ENCODE measurements at regions not wholly inside any gene's neighbourhood (a gene's known extent, or its start where the extent isn't known, plus 50 kb on each side); places are given as distances from the start of the nearest gene placed in this dataset.

- Histone ChIP-seq H3K9me3 (ENCODE audit: insufficient read depth, low read length, severe bottlenecking) (no peaks in the 10 kb centered on the region), H4K20me1 (ENCODE audit: insufficient read depth, low read length) (no peaks in the 10 kb centered on the region), H3K9ac (ENCODE audit: low read depth, low read length) (no peak overlapping the region), H3K4me3 (ENCODE audit: low read depth in 1 of 2, low read length in 2 of 2) (no peak overlapping the region), H3K79me2 (ENCODE audit: insufficient read depth, low read length) (no peaks in the 10 kb centered on the region), H3K4me2 (ENCODE audit: insufficient read depth, low read length) (no peak overlapping the region), H3K27me3 (ENCODE audit: insufficient read depth, low read length, poor library complexity) (no peaks in the 10 kb centered on the region), H2AFZ (ENCODE audit: low read depth, low read length) (no peak overlapping the region), H3K36me3 (ENCODE audit: insufficient read depth, low read length) (no peaks in the 10 kb centered on the region), H3K27ac (ENCODE audit: low read length) (no peak overlapping the region), H3K4me1 (ENCODE audit: insufficient read depth, low read length) (peaks cover 14% of the 10 kb centered on the region)
- ATAC-seq (ENCODE audit: insufficient read depth, low read depth): no peak
- DNase-seq: no peak
- TF ChIP-seq EZH2 (IDR thresholded peaks at IDR 0.05; ENCODE audit: borderline replicate concordance, low read depth, low read length, severe bottlenecking) (no peak), CTCF (IDR thresholded peaks at IDR 0.05; ENCODE audit: borderline replicate concordance, extremely low read depth, low read length, poor library complexity, severe bottlenecking) (no peak)
Measured at GRCh38 chr1:91123319-91123718, 101.5 kb upstream of the ZNF644 start.

GRCh38 chr1:91122106-91122717 is 100.4 kb upstream of the ZNF644 start:
- no peak overlapping the region for H3K4me3 ChIP-seq (ENCODE audit: low read depth in 1 of 2, low read length in 2 of 2)
- TF ChIP-seq EZH2 (IDR thresholded peaks at IDR 0.05; ENCODE audit: borderline replicate concordance, low read depth, low read length, severe bottlenecking): no peak
- TF ChIP-seq CTCF (IDR thresholded peaks at IDR 0.05; ENCODE audit: borderline replicate concordance, extremely low read depth, low read length, poor library complexity, severe bottlenecking): no peak
- no peaks in the 10 kb centered on the region for H3K36me3 ChIP-seq (ENCODE audit: insufficient read depth, low read length)
- DNase-seq (no peak), ATAC-seq (ENCODE audit: insufficient read depth, low read depth) (no peak)
- no peak overlapping the region for H3K4me2 ChIP-seq (ENCODE audit: insufficient read depth, low read length)
- H3K9me3 ChIP-seq (ENCODE audit: insufficient read depth, low read length, severe bottlenecking): no peaks in the 10 kb centered on the region
- H2AFZ ChIP-seq (ENCODE audit: low read depth, low read length): no peak overlapping the region
- no peaks in the 10 kb centered on the region for H3K79me2 ChIP-seq (ENCODE audit: insufficient read depth, low read length)
- H3K27ac ChIP-seq (ENCODE audit: low read length): no peak overlapping the region
- H4K20me1 ChIP-seq (ENCODE audit: insufficient read depth, low read length): no peaks in the 10 kb centered on the region
- no peak overlapping the region for H3K9ac ChIP-seq (ENCODE audit: low read depth, low read length)
- no peaks in the 10 kb centered on the region for H3K27me3 ChIP-seq (ENCODE audit: insufficient read depth, low read length, poor library complexity)
- peaks cover 14% of the 10 kb centered on the region for H3K4me1 ChIP-seq (ENCODE audit: insufficient read depth, low read length)

- Histone ChIP-seq H3K79me2 (ENCODE audit: insufficient read depth, low read length) (no peaks in the 10 kb centered on the region), H3K36me3 (ENCODE audit: insufficient read depth, low read length) (no peaks in the 10 kb centered on the region), H3K9me3 (ENCODE audit: insufficient read depth, low read length, severe bottlenecking) (no peaks in the 10 kb centered on the region), H3K4me3 (ENCODE audit: low read depth in 1 of 2, low read length in 2 of 2) (no peak overlapping the region), H3K27me3 (ENCODE audit: insufficient read depth, low read length, poor library complexity) (no peaks in the 10 kb centered on the region), H3K4me2 (ENCODE audit: insufficient read depth, low read length) (no peak overlapping the region), H4K20me1 (ENCODE audit: insufficient read depth, low read length) (no peaks in the 10 kb centered on the region), H3K9ac (ENCODE audit: low read depth, low read length) (no peak overlapping the region), H3K27ac (ENCODE audit: low read length) (no peak overlapping the region), H3K4me1 (ENCODE audit: insufficient read depth, low read length) (peaks cover 14% of the 10 kb centered on the region), H2AFZ (ENCODE audit: low read depth, low read length) (no peak overlapping the region)
- no peak for TF ChIP-seq CTCF (IDR thresholded peaks at IDR 0.05; ENCODE audit: borderline replicate concordance, extremely low read depth, low read length, poor library complexity, severe bottlenecking)
- no peak for TF ChIP-seq EZH2 (IDR thresholded peaks at IDR 0.05; ENCODE audit: borderline replicate concordance, low read depth, low read length, severe bottlenecking)
- DNase-seq (no peak), ATAC-seq (ENCODE audit: insufficient read depth, low read depth) (no peak)
Measured at GRCh38 chr1:91121366-91121765, 99.5 kb upstream of the ZNF644 start.

All from DND-41 (cell line).